OCI-LY7 (cell line): ENCODE measurements at regions not wholly inside any gene's neighbourhood (a gene's known extent, or its start where the extent isn't known, plus 50 kb on each side); places are given as distances from the start of the nearest gene placed in this dataset.

Source experiments
- BruUV-seq: library from RNA; stranded (reverse); fragments of 400-500 nt; replicated peaks from 2 replicates; lab custom pipeline; 2021; lab: Mats Ljungman, UMichigan
- CTCF ChIA-PET: fragments of 300-600 bp; sonication (Branson Sonifier 250); formaldehyde crosslinking; loops from one replicate; lab custom pipeline; 2022; ENCODE audit warnings: antibody characterized with exemption; ENCODE audit not compliant: unreplicated experiment; lab: Charles Lee
- POLR2A ChIA-PET: fragments of 300-600 bp; sonication (Branson Sonifier 250); formaldehyde crosslinking; loops from one replicate; lab custom pipeline; 2022; ENCODE audit warnings: antibody characterized with exemption; lab: Charles Lee
- DNase-seq: peaks from one replicate; pipeline ENCODE4 v3.0.0-alpha.2; 2015; ENCODE audit warnings: low spot score
- H2AFZ ChIP-seq: fragments of 200-600 bp; sonication (generic), shearing (Covaris generic); 2 replicates; pipeline ENCODE4 v1.6.1; 2014; ENCODE audit warnings: mild to moderate bottlenecking, antibody characterized with exemption, low read length, moderate library complexity
- H3K27ac ChIP-seq: fragments of 200-600 bp; sonication (generic); 2 replicates; pipeline ENCODE4 v1.5.1; 2014; ENCODE audit warnings: mixed run types, low read depth, mild to moderate bottlenecking, moderate library complexity, low read length, inconsistent platforms; ENCODE audit not compliant: poor library complexity, severe bottlenecking
- H3K36me3 ChIP-seq: fragments of 200-600 bp; sonication (generic); 2 replicates; pipeline ENCODE4 v1.6.1; 2014; ENCODE audit warnings: mild to moderate bottlenecking, antibody characterized with exemption, low read length, moderate library complexity, mixed read lengths; ENCODE audit not compliant: insufficient read depth
- H3K4me1 ChIP-seq: fragments of 200-600 bp; sonication (generic); 2 replicates; pipeline ENCODE4 v1.5.1; 2014; ENCODE audit warnings: mild to moderate bottlenecking, low read length; ENCODE audit not compliant: insufficient read depth, poor library complexity, severe bottlenecking
- H3K4me2 ChIP-seq: fragments of 200-600 bp; sonication (generic); 2 replicates; pipeline ENCODE4 v1.6.1; 2014; ENCODE audit warnings: mild to moderate bottlenecking, low read length
- H3K4me3 ChIP-seq: fragments of 200-600 bp; sonication (generic); 2 replicates; pipeline ENCODE4 v1.5.1; 2014; ENCODE audit warnings: mild to moderate bottlenecking, low read depth, low read length; ENCODE audit not compliant: poor library complexity, severe bottlenecking
- H3K79me2 ChIP-seq: fragments of 200-600 bp; sonication (generic); 2 replicates; pipeline ENCODE4 v1.6.1; 2016; ENCODE audit warnings: low read depth, mild to moderate bottlenecking, low read length, moderate library complexity, mixed read lengths; ENCODE audit not compliant: insufficient read depth
- H3K9me2 ChIP-seq: fragments of 200-600 bp; sonication (generic); 2 replicates; pipeline ENCODE4 v1.6.1; 2016; ENCODE audit warnings: mild to moderate bottlenecking, low read length, mixed read lengths; ENCODE audit not compliant: insufficient read depth
- H3K9me3 ChIP-seq: fragments of 200-600 bp; sonication (generic); 2 replicates; pipeline ENCODE4 v1.6.1; 2014; ENCODE audit warnings: mild to moderate bottlenecking, mixed run types, low read length, mixed read lengths
- H4K20me1 ChIP-seq: fragments of 200-600 bp; sonication (generic); 2 replicates; pipeline ENCODE4 v1.6.1; 2014; ENCODE audit warnings: mild to moderate bottlenecking, antibody characterized with exemption, low read length, moderate library complexity, mixed read lengths; ENCODE audit not compliant: insufficient read depth
- EZH2phosphoT487 ChIP-seq: fragments of 200-600 bp; sonication (generic); IDR thresholded peaks from 2 replicates; pipeline ENCODE4 v1.6.1; 2018; ENCODE audit warnings: low read depth, borderline replicate concordance, mild to moderate bottlenecking, mixed run types, antibody characterized with exemption, low read length, moderate library complexity, mixed read lengths
- intact Hi-C: fragments of 100-400 bp; cut with micrococcal nuclease; formaldehyde crosslinking; loops from one replicate; pipeline ENCODE4 v1.10.0; 2022; ENCODE audit not compliant: unreplicated experiment
- TF ChIP-seq, protein P1 (sequence below): fragments of 200-600 bp; sonication (generic); conservative IDR thresholded peaks from 2 replicates; pipeline ENCODE4 v1.5.1; 2014; ENCODE audit warnings: mild to moderate bottlenecking, antibody characterized with exemption, low read length, moderate library complexity, mixed read lengths

DNA sequence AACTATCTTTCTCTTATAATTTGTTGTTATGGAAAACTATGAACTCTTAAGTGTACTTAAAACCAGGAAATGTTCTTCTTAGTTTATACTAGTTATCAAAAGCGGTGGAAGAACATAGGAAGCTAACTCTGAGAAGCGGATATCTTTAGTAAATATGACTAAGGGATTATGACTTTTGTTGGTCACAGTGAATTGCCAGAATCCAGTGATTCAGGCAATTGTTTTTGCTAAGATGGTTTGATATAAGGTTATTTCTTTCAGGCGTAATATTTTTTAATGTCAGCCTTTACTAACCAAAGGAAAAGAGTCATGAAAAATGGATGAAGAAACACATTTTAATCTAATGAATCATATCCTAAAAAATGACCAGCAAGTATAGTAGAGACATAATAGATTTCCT lies 473.5 kb downstream of the FOXG1 start:
- DNase-seq: no peak
- TF ChIP-seq, protein P1, sequence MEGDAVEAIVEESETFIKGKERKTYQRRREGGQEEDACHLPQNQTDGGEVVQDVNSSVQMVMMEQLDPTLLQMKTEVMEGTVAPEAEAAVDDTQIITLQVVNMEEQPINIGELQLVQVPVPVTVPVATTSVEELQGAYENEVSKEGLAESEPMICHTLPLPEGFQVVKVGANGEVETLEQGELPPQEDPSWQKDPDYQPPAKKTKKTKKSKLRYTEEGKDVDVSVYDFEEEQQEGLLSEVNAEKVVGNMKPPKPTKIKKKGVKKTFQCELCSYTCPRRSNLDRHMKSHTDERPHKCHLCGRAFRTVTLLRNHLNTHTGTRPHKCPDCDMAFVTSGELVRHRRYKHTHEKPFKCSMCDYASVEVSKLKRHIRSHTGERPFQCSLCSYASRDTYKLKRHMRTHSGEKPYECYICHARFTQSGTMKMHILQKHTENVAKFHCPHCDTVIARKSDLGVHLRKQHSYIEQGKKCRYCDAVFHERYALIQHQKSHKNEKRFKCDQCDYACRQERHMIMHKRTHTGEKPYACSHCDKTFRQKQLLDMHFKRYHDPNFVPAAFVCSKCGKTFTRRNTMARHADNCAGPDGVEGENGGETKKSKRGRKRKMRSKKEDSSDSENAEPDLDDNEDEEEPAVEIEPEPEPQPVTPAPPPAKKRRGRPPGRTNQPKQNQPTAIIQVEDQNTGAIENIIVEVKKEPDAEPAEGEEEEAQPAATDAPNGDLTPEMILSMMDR: no peak
- TF ChIP-seq EZH2phosphoT487: no peak
- Histone ChIP-seq H3K4me2 (no peak overlapping the region), H3K4me3 (no peak overlapping the region), H3K9me2 (no peaks in the 10 kb centered on the region), H2AFZ (no peak overlapping the region), H3K79me2 (no peaks in the 10 kb centered on the region), H3K4me1 (no peaks in the 10 kb centered on the region), H3K27ac (no peak overlapping the region), H4K20me1 (no peaks in the 10 kb centered on the region), H3K36me3 (no peaks in the 10 kb centered on the region), H3K9me3 (0 out of 2 replicates have a peak, but pooled peaks cover 5% of the 10 kb centered on the region)
- BruUV-seq: no TSS peak
- intact Hi-C loops: no loop called here
- CTCF ChIA-PET: interaction anchor here (0.5 kb wide), 1 partner anchor 130 kb away, joined by 3 read pairs; no protein-coding TSS in a partner anchor
- POLR2A ChIA-PET: no interaction called here

DNA sequence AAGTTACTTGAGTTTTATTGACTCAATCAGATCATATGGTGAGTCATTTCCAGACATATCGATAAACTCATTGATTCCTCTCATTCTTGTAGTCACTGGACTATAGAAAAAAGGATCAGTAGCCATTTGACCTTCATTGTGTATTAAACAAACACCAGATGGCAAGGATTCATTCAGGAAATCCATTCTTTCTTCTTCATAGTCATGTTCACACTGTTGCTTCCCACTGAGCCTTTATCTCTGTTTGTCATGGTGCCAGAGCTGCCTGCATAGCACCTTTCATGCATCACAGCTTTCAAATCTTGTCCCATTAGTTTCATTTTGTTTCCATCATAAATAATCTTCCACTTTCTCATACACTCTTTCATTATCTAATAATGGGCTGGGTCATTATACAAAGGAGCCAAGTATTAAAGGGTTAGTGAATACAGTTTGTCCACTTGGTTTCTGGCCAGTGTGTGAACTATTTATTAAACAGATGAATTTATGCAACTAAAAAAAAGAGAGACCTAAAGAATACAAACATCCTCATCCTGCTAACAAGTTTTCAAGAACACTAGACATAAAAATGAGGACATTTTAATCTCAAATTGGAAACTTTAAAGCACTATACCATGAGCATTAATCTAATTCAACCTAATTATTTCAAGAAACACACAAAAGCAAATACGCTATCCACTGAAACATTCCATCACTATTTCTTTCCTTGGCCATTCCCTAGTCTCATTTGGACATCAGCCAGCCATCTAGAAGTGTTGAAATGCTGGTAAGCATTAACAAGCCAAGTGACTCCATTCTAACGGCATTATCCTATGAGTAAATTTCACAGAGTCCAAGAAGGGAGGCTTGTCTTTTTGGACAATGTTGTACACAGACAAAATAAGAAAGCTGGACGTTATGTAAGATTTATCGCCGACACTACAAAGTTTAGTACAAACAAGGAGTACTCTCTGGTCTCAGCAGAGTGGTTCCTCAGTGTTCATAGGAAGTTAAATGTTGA lies 476.5 kb downstream of the FOXG1 start:
- no peak overlapping the region for H3K4me2 ChIP-seq
- peaks cover 16% of the 10 kb centered on the region; the same call in 1 of the 2 replicates for H3K9me3 ChIP-seq
- no peak for DNase-seq
- H3K79me2 ChIP-seq: no peaks in the 10 kb centered on the region
- H3K9me2 ChIP-seq: no peaks in the 10 kb centered on the region
- BruUV-seq: no TSS peak
- no peak for TF ChIP-seq EZH2phosphoT487
- TF ChIP-seq, protein P1: no peak
- no peak overlapping the region for H3K4me3 ChIP-seq
- no peak overlapping the region for H3K27ac ChIP-seq
- CTCF ChIA-PET: no interaction called here
- no peaks in the 10 kb centered on the region for H4K20me1 ChIP-seq
- no peaks in the 10 kb centered on the region for H3K4me1 ChIP-seq
- no peaks in the 10 kb centered on the region for H3K36me3 ChIP-seq
- POLR2A ChIA-PET: no interaction called here
- no peak overlapping the region for H2AFZ ChIP-seq
- intact Hi-C loops: no loop called here

DNA sequence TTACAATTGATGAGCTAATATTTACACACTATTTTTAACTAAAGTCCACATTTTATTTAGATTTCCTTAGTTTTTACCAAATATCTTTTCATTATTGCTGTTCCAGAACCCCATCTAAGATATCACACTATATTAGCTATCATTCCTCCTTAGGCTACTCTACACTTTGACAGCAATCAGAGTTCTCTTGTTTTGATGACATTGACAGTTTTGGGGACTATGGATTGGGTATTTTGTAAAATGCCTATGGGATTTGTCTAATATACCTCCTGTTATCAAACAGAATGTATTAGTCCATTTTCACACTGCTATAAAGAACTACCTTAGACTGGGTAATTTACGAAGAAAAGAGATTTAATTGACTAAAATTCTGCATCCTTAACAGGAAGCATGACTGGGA lies 489.1 kb downstream of the FOXG1 start:
- H2AFZ ChIP-seq: no peak overlapping the region

More for the DNA sequence above, 489.1 kb downstream of the FOXG1 start:
- no peak overlapping the region for H3K27ac ChIP-seq
- no peak for DNase-seq
- CTCF ChIA-PET: no interaction called here
- TF ChIP-seq, protein P1: no peak
- no peak for TF ChIP-seq EZH2phosphoT487
- H3K4me3 ChIP-seq: no peak overlapping the region
- BruUV-seq: no TSS peak
- no peaks in the 10 kb centered on the region for H3K9me2 ChIP-seq
- no peaks in the 10 kb centered on the region for H4K20me1 ChIP-seq
- H3K4me1 ChIP-seq: no peaks in the 10 kb centered on the region
- no peak overlapping the region for H3K4me2 ChIP-seq
- no peaks in the 10 kb centered on the region for H3K79me2 ChIP-seq
- POLR2A ChIA-PET: no interaction called here
- peaks cover 4% of the 10 kb centered on the region; the same call in 1 of the 2 replicates for H3K9me3 ChIP-seq
- H3K36me3 ChIP-seq: no peaks in the 10 kb centered on the region
- intact Hi-C loops: no loop called here
